ENCODE measurements at regions not wholly inside any gene's neighbourhood (a gene's known extent, or its start where the extent isn't known, plus 50 kb on each side); places are given as distances from the start of the nearest gene placed in this dataset.

- no peaks in the 10 kb centered on the region for H3K9me3 Mint-ChIP-seq
- H3K27me3 Mint-ChIP-seq (ENCODE audit: low read depth): peaks cover 10% of the 10 kb centered on the region
- no peaks in the 10 kb centered on the region for H3K36me3 Mint-ChIP-seq (ENCODE audit: low read depth)
- H3K4me1 Mint-ChIP-seq (ENCODE audit: low read depth): no peaks in the 10 kb centered on the region
- no peak overlapping the region for H3K27ac Mint-ChIP-seq
- H3K4me3 Mint-ChIP-seq: no peak overlapping the region
Measured at GRCh38 chr3:150256782-150257181, 151.3 kb upstream of the TSC22D2 start.

- Mint-ChIP-seq H3K9me3 (no peaks in the 10 kb centered on the region), H3K4me1 (ENCODE audit: low read depth) (no peaks in the 10 kb centered on the region), H3K27me3 (ENCODE audit: low read depth) (peaks cover 10% of the 10 kb centered on the region), H3K36me3 (ENCODE audit: low read depth) (no peaks in the 10 kb centered on the region), H3K4me3 (no peak overlapping the region), H3K27ac (no peak overlapping the region)
Measured at GRCh38 chr3:150256318-150256717, 151.8 kb upstream of the TSC22D2 start.

- no peaks in the 10 kb centered on the region for H3K9me3 Mint-ChIP-seq
- no peak overlapping the region for H3K27ac Mint-ChIP-seq
- peaks cover 10% of the 10 kb centered on the region for H3K27me3 Mint-ChIP-seq (ENCODE audit: low read depth)
- H3K36me3 Mint-ChIP-seq (ENCODE audit: low read depth): no peaks in the 10 kb centered on the region
- H3K4me3 Mint-ChIP-seq: no peak overlapping the region
- no peaks in the 10 kb centered on the region for H3K4me1 Mint-ChIP-seq (ENCODE audit: low read depth)
Measured at GRCh38 chr3:150255826-150256225, 152.3 kb upstream of the TSC22D2 start.

- Mint-ChIP-seq H3K4me1 (ENCODE audit: low read depth) (no peaks in the 10 kb centered on the region), H3K36me3 (ENCODE audit: low read depth) (no peaks in the 10 kb centered on the region), H3K9me3 (no peaks in the 10 kb centered on the region), H3K27ac (no peak overlapping the region), H3K27me3 (ENCODE audit: low read depth) (peaks cover 10% of the 10 kb centered on the region), H3K4me3 (no peak overlapping the region)
Measured at GRCh38 chr3:150255413-150255812, 152.7 kb upstream of the TSC22D2 start.

DNA sequence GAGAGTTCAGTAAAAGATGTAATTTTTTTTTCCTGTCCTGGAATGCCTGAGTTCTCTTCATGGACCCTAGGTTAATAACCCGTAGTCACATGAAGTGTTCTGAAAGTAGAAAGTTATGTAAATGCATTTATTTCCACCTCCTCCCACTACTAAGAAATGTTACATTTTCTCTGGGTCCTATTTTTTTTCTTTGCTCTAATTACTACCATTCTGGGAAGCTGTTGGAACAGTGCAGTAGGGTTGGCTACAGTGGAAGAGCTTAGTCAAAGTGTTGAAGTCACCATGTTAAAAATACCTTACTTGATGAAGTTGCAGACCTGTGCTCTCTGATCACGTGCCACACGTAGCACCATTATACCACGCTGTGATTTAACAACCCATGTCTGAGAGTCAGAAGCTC, 153.8 kb upstream of the TSC22D2 start:
- peaks cover 8% of the 10 kb centered on the region for H3K27me3 Mint-ChIP-seq (ENCODE audit: low read depth)
- H3K27ac Mint-ChIP-seq: no peak overlapping the region
- H3K36me3 Mint-ChIP-seq (ENCODE audit: low read depth): no peaks in the 10 kb centered on the region
- no peak overlapping the region for H3K4me3 Mint-ChIP-seq
- no peaks in the 10 kb centered on the region for H3K4me1 Mint-ChIP-seq (ENCODE audit: low read depth)
- no peaks in the 10 kb centered on the region for H3K9me3 Mint-ChIP-seq

GRCh38 chr3:150253622-150254021, 154.5 kb upstream of the TSC22D2 start:
- Mint-ChIP-seq H3K4me3 (no peak overlapping the region), H3K36me3 (ENCODE audit: low read depth) (no peaks in the 10 kb centered on the region), H3K9me3 (no peaks in the 10 kb centered on the region), H3K27me3 (ENCODE audit: low read depth) (peaks cover 7% of the 10 kb centered on the region), H3K4me1 (ENCODE audit: low read depth) (no peaks in the 10 kb centered on the region), H3K27ac (no peak overlapping the region)

- Mint-ChIP-seq H3K4me1 (ENCODE audit: low read depth) (no peaks in the 10 kb centered on the region), H3K27me3 (ENCODE audit: low read depth) (peaks cover 7% of the 10 kb centered on the region), H3K4me3 (no peak overlapping the region), H3K9me3 (no peaks in the 10 kb centered on the region), H3K36me3 (ENCODE audit: low read depth) (no peaks in the 10 kb centered on the region), H3K27ac (no peak overlapping the region)
Measured at GRCh38 chr3:150252462-150252861, 155.6 kb upstream of the TSC22D2 start.

DNA sequence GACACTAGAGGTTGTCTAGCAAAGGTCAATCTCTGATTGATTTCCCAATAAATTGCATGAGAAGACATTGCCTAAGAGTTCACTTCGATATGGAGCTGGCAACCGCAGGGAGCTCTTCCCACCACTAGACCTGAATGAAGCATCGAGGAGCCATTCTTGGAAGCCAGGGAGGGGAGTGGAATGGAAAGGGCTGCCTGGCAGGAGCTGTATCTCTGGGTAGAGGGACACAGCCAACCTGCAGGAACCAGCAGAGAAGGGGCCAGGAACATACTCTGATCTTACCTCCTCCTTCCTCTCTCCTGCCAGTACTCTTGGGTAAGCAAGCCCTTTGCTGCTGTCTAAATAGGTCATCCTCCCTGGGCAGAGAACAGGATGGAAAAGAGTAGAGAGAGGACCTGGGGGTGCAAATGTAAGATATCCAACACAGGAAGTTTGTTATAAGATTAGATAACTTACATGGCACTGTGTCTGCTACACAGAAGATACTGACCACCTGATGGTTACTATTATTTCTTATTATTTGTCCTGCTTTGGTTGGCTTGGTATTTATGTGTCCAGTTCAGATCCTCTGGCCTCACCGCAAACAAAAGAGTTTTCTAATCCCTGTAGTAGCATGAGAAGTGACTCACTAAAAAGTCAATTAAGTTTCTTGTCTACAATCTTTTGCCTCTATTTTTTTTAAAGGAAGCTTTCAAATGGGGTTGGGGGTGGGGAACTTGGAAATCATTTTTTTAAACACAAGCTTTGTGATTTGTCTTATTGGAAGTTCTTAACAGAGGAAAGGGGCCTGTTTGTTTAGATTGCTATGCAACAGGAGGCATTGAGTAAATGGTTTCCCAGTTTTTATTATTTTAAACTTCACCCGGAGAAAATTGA, 156.7 kb upstream of the TSC22D2 start:
- Mint-ChIP-seq H3K27me3 (ENCODE audit: low read depth) (peaks cover 7% of the 10 kb centered on the region), H3K27ac (no peak overlapping the region), H3K9me3 (no peaks in the 10 kb centered on the region), H3K4me3 (no peak overlapping the region), H3K4me1 (ENCODE audit: low read depth) (no peaks in the 10 kb centered on the region), H3K36me3 (ENCODE audit: low read depth) (no peaks in the 10 kb centered on the region)

GRCh38 chr3:150249779-150250470, 158.2 kb upstream of the TSC22D2 start:
- Mint-ChIP-seq H3K36me3 (ENCODE audit: low read depth) (no peaks in the 10 kb centered on the region), H3K4me1 (ENCODE audit: low read depth) (no peaks in the 10 kb centered on the region), H3K4me3 (no peak overlapping the region), H3K27ac (no peak overlapping the region), H3K9me3 (no peaks in the 10 kb centered on the region), H3K27me3 (ENCODE audit: low read depth) (peaks cover 7% of the 10 kb centered on the region)

- no peak overlapping the region for H3K4me3 Mint-ChIP-seq
- H3K4me1 Mint-ChIP-seq (ENCODE audit: low read depth): no peaks in the 10 kb centered on the region
- no peaks in the 10 kb centered on the region for H3K9me3 Mint-ChIP-seq
- no peaks in the 10 kb centered on the region for H3K36me3 Mint-ChIP-seq (ENCODE audit: low read depth)
- H3K27ac Mint-ChIP-seq: no peak overlapping the region
- no peaks in the 10 kb centered on the region for H3K27me3 Mint-ChIP-seq (ENCODE audit: low read depth)
Measured at GRCh38 chr3:150248888-150249681, 159.0 kb upstream of the TSC22D2 start.

DNA sequence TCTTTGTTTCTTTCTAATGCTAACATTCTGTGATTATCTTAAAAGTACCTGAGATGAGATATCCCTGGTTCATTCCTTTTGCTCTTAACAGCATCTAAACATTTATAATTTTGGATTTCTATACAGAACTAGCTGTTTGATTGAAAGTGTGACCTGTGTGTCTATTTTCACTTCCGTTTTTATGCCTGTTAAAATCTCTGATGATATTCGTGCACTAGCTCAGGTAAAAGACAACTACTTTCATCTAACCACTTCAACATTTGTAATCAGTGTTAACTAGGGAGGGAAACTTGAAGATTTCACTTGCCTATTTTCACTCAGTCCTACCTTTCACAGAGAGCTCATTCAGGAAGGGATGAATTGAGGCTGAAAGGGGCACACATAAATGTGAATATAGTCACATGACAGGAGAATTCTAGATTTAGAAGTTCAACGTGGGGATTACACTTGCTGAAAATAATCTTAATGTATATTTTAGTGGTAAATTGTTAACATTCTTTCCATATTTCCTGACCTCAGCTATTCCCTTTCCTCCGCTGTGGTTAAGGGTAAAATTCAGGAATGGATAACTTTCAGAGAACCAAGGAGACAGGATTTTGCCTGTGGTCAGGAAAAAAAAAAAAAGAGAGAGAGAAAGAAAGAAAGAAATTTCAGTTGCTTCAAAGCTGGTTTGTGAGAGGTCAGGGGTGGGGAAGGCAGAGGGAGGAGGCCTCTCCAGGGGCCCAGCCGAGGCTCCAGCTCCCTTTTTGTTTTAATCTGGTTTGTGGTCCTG, 159.8 kb upstream of the TSC22D2 start:
- H3K4me1 Mint-ChIP-seq (ENCODE audit: low read depth): no peaks in the 10 kb centered on the region
- no peak overlapping the region for H3K4me3 Mint-ChIP-seq
- H3K27ac Mint-ChIP-seq: no peak overlapping the region
- H3K9me3 Mint-ChIP-seq: no peaks in the 10 kb centered on the region
- peaks cover 3% of the 10 kb centered on the region for H3K27me3 Mint-ChIP-seq (ENCODE audit: low read depth)
- H3K36me3 Mint-ChIP-seq (ENCODE audit: low read depth): no peaks in the 10 kb centered on the region

- H3K27me3 Mint-ChIP-seq (ENCODE audit: low read depth): peaks cover 9% of the 10 kb centered on the region
- H3K4me1 Mint-ChIP-seq (ENCODE audit: low read depth): no peaks in the 10 kb centered on the region
- H3K4me3 Mint-ChIP-seq: no peak overlapping the region
- H3K9me3 Mint-ChIP-seq: no peaks in the 10 kb centered on the region
- H3K36me3 Mint-ChIP-seq (ENCODE audit: low read depth): no peaks in the 10 kb centered on the region
- no peak overlapping the region for H3K27ac Mint-ChIP-seq
Measured at GRCh38 chr3:150247441-150247840, 160.7 kb upstream of the TSC22D2 start.

DNA sequence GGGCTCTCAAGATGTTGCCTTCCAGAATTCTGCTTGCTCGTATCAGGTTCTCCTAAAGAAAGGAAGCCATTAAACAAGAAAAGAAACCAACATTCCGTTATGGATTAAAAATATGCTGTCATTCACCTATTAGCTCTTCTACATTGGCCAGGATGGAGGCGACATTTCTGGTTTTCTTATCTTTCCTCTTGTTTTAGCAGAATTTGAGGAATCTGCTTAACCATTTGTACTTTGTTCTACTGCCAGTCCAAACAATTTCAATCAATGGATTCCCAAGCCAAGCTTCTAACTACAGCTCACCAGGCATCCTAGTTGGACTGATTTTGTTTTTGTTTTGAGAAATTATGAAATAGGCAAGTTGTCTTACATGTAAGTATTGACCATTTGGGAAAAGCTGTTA, 164.6 kb upstream of the TSC22D2 start:
- Mint-ChIP-seq H3K4me3 (no peak overlapping the region), H3K27ac (no peak overlapping the region), H3K36me3 (ENCODE audit: low read depth) (no peaks in the 10 kb centered on the region), H3K27me3 (ENCODE audit: low read depth) (peaks cover 9% of the 10 kb centered on the region), H3K9me3 (no peaks in the 10 kb centered on the region), H3K4me1 (ENCODE audit: low read depth) (no peaks in the 10 kb centered on the region)
